GM21529 (cell line): ENCODE measurements at regions not wholly inside any gene's neighbourhood (a gene's known extent, or its start where the extent isn't known, plus 50 kb on each side); places are given as distances from the start of the nearest gene placed in this dataset.

Experiments
- ATAC-seq: cut with Tn5 transposase; IDR thresholded peaks from one replicate; pipeline ENCODE4 v1.9.1; 2021; ENCODE audit not compliant: unreplicated experiment

- ATAC-seq: no peak
These were observed 97.6 kb downstream of the TM2D1 start for GRCh38 chr1:61627365-61627764.

GRCh38 chr1:61626816-61627215 is 98.1 kb downstream of the TM2D1 start:
- ATAC-seq: no peak

GRCh38 chr1:61623852-61624251 is 101.1 kb downstream of the TM2D1 start:
- ATAC-seq: no peak

- no peak for ATAC-seq
These were observed 104.4 kb downstream of the TM2D1 start for GRCh38 chr1:61620536-61620935.

DNA sequence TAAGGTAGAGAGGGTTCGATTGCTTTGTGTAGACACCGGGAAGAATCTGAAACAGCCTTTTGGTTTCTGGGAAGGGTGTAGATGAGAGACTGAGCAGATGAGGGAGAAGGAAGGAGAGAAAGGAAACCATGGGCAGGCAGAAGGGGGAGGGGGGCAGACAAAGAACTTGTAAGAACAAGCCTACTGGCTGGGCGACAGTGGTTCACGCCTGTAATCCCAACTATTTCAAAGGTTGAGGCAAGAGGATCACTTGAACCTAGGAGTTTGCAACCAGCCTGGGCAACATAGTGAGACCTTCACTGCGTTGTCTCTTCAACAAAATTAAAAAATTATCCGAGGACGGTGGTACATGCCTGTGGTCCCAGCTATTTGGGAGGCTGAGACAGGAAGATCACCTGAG is 106.2 kb downstream of the TM2D1 start:
- no peak for ATAC-seq

- ATAC-seq: no peak
These were observed 106.7 kb downstream of the TM2D1 start for GRCh38 chr1:61618193-61618592.

GRCh38 chr1:61616830-61617229 is 108.1 kb downstream of the TM2D1 start:
- ATAC-seq: no peak

GRCh38 chr1:61612602-61613001 is 112.3 kb downstream of the TM2D1 start:
- no peak for ATAC-seq

DNA sequence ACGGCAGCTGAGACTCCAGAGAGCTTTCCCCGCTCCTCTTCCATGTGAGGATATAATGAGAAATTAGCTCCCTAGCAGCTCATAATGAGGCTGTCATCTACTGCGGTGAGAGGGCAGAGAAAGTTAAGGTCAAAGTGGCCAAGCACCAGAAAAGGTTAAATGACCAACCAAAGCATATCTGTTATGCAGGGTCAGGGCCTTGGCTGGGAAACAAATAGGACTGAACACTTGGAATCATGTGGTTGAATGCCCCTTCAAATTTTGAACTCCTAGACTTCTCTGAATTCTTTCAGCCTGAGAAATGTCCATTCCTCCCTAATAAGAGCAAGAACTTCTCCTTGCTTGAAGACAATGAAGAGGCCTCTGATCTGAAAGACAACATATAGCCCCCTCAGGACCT is 115.9 kb downstream of the TM2D1 start:
- ATAC-seq: no peak

DNA sequence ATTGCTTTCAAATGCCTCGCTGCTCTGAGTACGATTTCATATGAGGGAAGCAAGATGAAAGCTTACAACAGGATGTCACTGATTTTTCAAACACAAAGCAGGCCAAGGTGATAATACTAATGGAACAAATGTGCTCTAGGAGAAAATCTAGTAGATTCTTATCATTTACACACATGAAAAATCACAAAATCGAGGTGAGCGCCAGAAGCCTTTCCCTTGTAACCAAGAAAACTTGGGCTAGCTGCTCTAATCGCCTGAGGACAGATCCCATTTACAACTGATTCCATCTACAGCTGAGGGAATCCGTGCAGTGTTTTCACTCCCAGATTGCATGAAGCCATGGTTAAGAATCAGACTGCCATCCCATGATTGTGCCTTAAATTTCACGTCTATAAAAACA is 117.5 kb downstream of the TM2D1 start:
- ATAC-seq: no peak

DNA sequence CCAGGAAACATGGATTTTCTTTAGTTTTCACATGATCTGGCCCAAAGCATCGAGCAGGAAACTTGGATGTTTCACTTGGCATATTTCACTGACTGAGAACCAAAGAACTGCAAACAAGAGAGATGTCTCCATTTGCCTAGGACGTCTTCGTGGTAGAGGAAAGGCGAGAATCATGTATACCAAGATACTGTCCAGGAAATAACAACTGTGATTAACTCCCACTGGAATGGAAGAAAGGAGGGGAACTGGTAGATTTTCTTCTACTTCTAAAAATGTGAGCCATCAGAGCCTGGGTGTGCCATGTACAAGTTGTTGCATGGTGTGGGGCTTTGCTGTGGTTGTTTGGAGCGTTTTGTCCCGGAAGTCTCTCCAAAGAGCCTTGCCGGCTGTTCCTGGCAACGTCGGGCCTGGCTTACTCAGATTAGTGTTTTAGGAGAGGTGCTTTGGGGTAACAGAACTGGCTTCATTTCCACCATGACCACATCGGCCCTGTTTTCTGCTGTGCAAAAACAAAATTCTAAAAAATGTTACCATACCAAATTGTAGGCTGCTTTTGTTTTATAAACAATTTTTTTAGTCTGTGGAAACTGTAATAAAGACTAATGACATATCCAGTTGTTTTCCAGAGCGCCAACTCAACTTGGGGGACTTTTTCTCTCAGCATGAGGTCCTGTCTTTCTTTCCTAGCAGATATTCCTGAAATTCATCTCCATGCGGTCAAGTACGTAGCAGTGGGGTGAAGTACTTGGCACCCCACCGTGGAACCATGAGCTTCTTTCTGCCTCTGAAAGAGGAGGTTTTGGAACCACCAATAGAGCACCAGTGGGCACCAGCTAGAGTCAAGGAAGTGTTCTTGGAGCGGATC is 118.3 kb downstream of the TM2D1 start:
- no peak for ATAC-seq

GRCh38 chr1:61605607-61606321 is 119.2 kb downstream of the TM2D1 start:
- no peak for ATAC-seq

DNA sequence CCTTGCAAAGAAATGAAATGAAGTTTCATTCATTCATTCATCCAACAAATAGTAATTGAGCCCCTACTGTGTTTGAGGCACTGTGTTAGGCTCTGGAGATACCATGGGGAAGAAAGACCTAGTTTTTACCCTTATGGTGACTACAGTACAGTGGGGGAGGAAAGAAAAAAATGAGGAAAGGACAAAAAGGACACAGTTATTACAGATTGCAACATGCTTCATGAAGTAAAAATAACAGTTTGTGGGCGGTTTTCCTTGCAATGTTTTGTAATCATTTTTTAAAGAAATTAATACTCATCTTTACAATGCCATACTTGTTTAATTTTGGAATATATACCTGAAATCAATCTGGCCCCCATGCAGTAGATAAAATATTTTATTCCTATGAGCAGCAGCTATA is 120.3 kb downstream of the TM2D1 start:
- no peak for ATAC-seq

GRCh38 chr1:61604261-61604660 is 120.7 kb downstream of the TM2D1 start:
- ATAC-seq: no peak

- no peak for ATAC-seq
These were observed 122.3 kb downstream of the TM2D1 start for GRCh38 chr1:61602663-61603062.

DNA sequence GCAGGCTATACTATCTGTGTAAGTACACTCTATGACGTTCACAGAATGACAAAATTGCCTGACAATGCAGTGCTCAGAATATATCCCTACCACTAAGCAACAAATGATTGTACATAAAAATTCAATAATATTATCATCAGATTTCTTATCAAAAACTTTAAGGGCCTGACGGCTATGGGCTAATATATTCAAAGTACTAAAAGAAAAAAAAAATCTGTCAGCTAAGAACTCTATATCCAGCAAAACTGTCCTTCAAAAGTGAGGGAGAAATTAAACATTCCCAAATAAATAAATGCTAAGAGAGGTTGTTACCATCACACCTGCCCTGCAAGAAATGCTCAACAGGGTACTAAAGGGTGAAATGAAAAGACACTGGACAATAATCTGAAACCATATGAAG is 127.3 kb downstream of the TM2D1 start:
- ATAC-seq: no peak

GRCh38 chr1:61593331-61593730 is 131.6 kb downstream of the TM2D1 start:
- no peak for ATAC-seq

DNA sequence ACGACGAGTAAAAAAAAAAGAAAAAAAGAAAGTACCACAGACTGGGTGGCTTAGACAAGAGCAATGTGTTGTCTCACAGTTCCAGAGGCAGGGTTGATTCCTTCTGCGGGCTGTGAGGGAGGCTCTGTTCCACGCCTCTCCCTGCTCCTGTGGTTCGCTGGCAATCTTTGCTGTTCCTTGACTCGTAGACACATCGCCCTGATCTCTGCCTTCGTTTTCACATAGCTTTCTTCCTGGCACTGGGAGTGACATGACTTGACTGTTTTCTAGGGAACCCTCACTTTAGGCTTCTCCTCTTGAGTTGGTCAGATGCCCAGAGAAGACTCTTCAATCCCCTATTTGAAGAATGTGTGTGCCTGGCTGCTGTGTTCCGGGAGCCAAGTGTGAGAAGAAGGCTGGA is 133.6 kb downstream of the TM2D1 start:
- no peak for ATAC-seq

DNA sequence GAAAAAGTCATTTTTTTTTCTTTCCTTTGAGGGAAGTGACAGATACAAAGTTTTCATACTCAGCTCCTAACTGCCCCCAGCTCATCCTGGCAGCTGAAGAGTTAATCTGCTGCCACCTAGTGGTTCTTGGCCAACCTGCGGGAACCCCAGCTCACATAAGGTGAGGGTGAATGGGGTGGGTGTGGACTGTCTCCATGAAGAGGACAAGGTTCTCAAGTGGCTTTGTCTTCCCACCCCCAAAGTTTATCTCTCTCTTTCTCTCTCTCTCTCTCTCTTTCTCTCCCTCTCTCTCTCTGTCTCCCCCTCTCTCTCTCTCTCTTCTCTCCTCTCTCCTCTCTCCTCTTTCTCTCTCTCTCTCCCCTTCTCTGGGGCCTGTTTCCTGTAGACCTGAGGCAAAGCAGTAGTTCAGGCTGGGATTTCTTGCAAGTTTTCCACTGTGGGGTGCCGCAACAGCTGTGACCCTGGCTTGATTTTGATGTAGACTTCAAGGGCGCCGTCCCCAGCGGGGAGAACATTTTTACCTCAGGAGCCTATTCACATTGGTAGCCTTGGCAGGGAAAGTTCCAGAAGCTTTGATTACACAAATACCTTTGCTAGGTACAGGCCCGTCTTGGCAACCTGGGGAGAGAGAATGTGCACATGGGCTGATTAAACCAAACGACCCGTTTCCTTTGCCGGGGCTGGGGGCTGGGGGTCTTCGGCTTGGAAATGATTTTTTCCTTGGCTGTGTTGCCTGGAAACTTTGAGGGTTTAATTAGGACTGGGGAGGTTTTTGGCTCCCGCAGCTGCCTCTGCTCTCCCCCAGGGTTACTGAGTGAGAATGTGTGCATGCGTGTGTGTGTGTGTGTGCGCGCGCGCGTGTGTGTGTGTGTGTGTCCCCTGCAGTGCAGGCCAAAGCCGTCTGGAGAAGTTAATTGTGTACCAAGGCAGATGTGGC is 135.9 kb downstream of the TM2D1 start:
- peak; percentile 98 for ATAC-seq

GRCh38 chr1:61585714-61586113 is 139.2 kb downstream of the TM2D1 start:
- no peak for ATAC-seq

DNA sequence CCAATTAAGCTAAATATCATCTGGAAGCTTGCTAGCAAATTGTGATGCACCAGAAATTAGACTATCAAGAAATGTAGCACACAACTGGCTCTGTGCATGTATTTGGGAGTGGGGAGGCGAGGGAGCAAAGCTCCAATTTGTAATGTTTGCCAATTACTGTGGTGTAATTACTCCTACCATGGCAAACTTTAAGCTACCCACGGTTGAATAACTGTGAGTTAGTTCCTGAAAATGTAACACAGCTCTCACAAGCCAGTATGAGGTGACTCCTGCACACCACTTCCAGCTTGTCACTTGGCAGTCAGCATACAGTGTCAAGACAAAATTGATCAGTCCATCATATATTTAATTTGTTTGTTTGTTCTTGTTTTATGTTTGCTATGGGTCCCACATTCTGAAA is 141.2 kb downstream of the TM2D1 start:
- ATAC-seq: no peak
